K562 (cell line): ENCODE measurements at regions not wholly inside any gene's neighbourhood (a gene's known extent, or its start where the extent isn't known, plus 50 kb on each side); places are given as distances from the start of the nearest gene placed in this dataset.

Experiments used
- ATAC-seq: fragments of 200-7000 bp; cut with Tn5 transposase; 3 replicates; pipeline ENCODE4 v1.9.1; 2020; ENCODE audit warnings: moderate library complexity
- BruUV-seq: library from RNA; stranded (reverse); fragments of 400-500 nt; replicated peaks from 2 replicates; lab custom pipeline; 2021; lab: Mats Ljungman, UMichigan
- CTCF ChIA-PET: fragments of 300-600 bp; formaldehyde crosslinking; extraction: SDS; loops from one replicate; lab custom pipeline; 2021; ENCODE audit warnings: low intra/inter-chr PET ratio; lab: Yijun Ruan, JAX
- POLR2A ChIA-PET: fragments of 300-600, 350-650 bp; sonication (Branson Sonifier 250); formaldehyde crosslinking; extraction: SDS; loops from one replicate; lab custom pipeline; 2021; ENCODE audit warnings: antibody characterized with exemption, inconsistent platforms; lab: Yijun Ruan, JAX
- DNase-seq, 4 experiments: peaks; one replicate each; pipeline versions ENCODE4 v3.0.0 to v3.0.0-alpha.2; 2011 to 2018; ENCODE audit warnings: low spot score in 3 of 4, mixed read lengths in 3 of 4; ENCODE audit errors: extremely low read depth in 1 of 4
- FAIRE-seq: peaks from 2 replicates; lab custom pipeline; 2011; peaks lifted over from hg19 to GRCh38; lab: Jason Lieb, UNC
- H2AFZ ChIP-seq: 2 replicates; pipeline ENCODE4 v1.6.0; 2011; ENCODE audit warnings: low read depth, low read length, control low read depth, inconsistent platforms
- H3K27ac ChIP-seq: fragments of 200-600 bp; 3 replicates; pipeline ENCODE4 v1.8.0; 2011; ENCODE audit warnings: low read depth, mild to moderate bottlenecking, control low read depth, inconsistent platforms, low read length, moderate library complexity, mixed read lengths; ENCODE audit errors: extremely low read depth
- H3K27me3 ChIP-seq, 2 experiments: fragments of 300-600 bp in 1 of 2; 2 replicates in 1 of 2; 3 replicates in 1 of 2; pipeline versions ENCODE4 v1.6.0 to v1.8.0; 2011; ENCODE audit warnings: inconsistent platforms in 2 of 2, low read length in 2 of 2, mild to moderate bottlenecking in 1 of 2, mixed read lengths in 1 of 2, moderate library complexity in 1 of 2; ENCODE audit not compliant: control insufficient read depth in 2 of 2, insufficient read depth in 2 of 2
- H3K36me3 ChIP-seq: fragments of 300-600 bp; 3 replicates; pipeline ENCODE4 v1.8.0; 2011; ENCODE audit warnings: mild to moderate bottlenecking, low read length, inconsistent platforms; ENCODE audit not compliant: control insufficient read depth, insufficient read depth
- H3K4me1 ChIP-seq, 2 experiments: fragments of 200-600 bp in 1 of 2; replicated peaks in 1 of 2; 2 replicates in 1 of 2; 3 replicates in 1 of 2; pipeline versions ENCODE4 v1.5.1 to v1.8.0; 2011; ENCODE audit warnings: inconsistent platforms in 2 of 2, low read length in 2 of 2, mild to moderate bottlenecking in 1 of 2, mixed read lengths in 1 of 2, moderate library complexity in 1 of 2; ENCODE audit not compliant: control insufficient read depth in 2 of 2, insufficient read depth in 2 of 2
- H3K4me2 ChIP-seq: 2 replicates; pipeline ENCODE4 v1.6.1; 2011; ENCODE audit warnings: low read length, control low read depth, inconsistent platforms, mixed read lengths; ENCODE audit not compliant: insufficient read depth
- H3K4me3 ChIP-seq: fragments of 200-600 bp; sonication (generic), shearing (Covaris generic); 2 replicates; pipeline ENCODE4 v1.5.1; 2016; ENCODE audit warnings: control low read depth, inconsistent platforms
- H3K79me2 ChIP-seq: fragments of 200-600 bp; 3 replicates; pipeline ENCODE4 v1.8.0; 2011; ENCODE audit warnings: low read length, inconsistent platforms; ENCODE audit not compliant: control insufficient read depth, insufficient read depth
- H3K9ac ChIP-seq, 2 experiments: 2 replicates each; pipeline versions ENCODE4 v1.6.0 to v1.6.1; 2011; ENCODE audit warnings: low read depth in 2 of 2, low read length in 2 of 2, control low read depth in 1 of 2, inconsistent platforms in 1 of 2, mild to moderate bottlenecking in 1 of 2, mixed read lengths in 1 of 2; ENCODE audit not compliant: insufficient read depth in 1 of 2
- H3K9me1 ChIP-seq: one replicate; pipeline ENCODE4 v1.6.0; 2011; ENCODE audit warnings: inconsistent platforms, mild to moderate bottlenecking, low read length, moderate library complexity; ENCODE audit not compliant: control insufficient read depth, insufficient read depth
- H3K9me3 ChIP-seq: replicated peaks from 2 replicates; pipeline ENCODE4 v1.5.1; 2011; ENCODE audit warnings: low read depth, low read length, inconsistent platforms; ENCODE audit not compliant: control insufficient read depth, insufficient read depth
- H4K20me1 ChIP-seq: replicated peaks from 2 replicates; pipeline ENCODE4 v1.6.1; 2011; ENCODE audit warnings: low read length, inconsistent platforms, mixed read lengths; ENCODE audit not compliant: control insufficient read depth, insufficient read depth
- E2F6 ChIP-seq, 2 experiments: IDR thresholded peaks; 2 replicates each; pipeline ENCODE4 v1.6.1; 2011; ENCODE audit warnings: borderline replicate concordance in 1 of 2, control low read depth in 1 of 2, low read depth in 1 of 2, low read length in 1 of 2, mild to moderate bottlenecking in 1 of 2, mixed read lengths in 1 of 2, moderate library complexity in 1 of 2; ENCODE audit not compliant: insufficient read depth in 1 of 2, insufficient read length in 1 of 2, poor library complexity in 1 of 2, severe bottlenecking in 1 of 2; ENCODE audit errors: extremely low read depth in 1 of 2
- ELF1 ChIP-seq: fragments of 200-800 bp; sonication (Bioruptor generic); IDR thresholded peaks from 2 replicates; pipeline ENCODE4 v1.6.1; 2016; ENCODE audit warnings: missing genetic modification characterization, missing compliant biosample characterization
- HDAC6 ChIP-seq: IDR thresholded peaks from 2 replicates; pipeline ENCODE4 v1.6.1; 2012; ENCODE audit warnings: low read depth, mild to moderate bottlenecking, control low read depth, inconsistent platforms, low read length, moderate library complexity
- HNRNPL ChIP-seq: fragments of 200-400 bp; formaldehyde crosslinking; IDR thresholded peaks from 2 replicates; pipeline ENCODE4 v1.6.1; 2017; ENCODE audit warnings: low read depth, mild to moderate bottlenecking, low read length
- KDM4B ChIP-seq, 2 experiments: fragments of 450-650 bp in 1 of 2; sonication (generic) in 1 of 2; IDR thresholded peaks; 2 replicates each; pipeline ENCODE4 v1.6.1; 2016 to 2017; ENCODE audit warnings: borderline replicate concordance in 2 of 2, antibody characterized with exemption in 1 of 2, low read depth in 1 of 2, mild to moderate bottlenecking in 1 of 2
- KLF16 ChIP-seq: IDR thresholded peaks from 2 replicates; pipeline ENCODE4 v1.6.1; 2016; ENCODE audit warnings: antibody characterized with exemption
- NCOA4 ChIP-seq: fragments of 450-650 bp; IDR thresholded peaks from 2 replicates; pipeline ENCODE4 v1.6.1; 2018; ENCODE audit warnings: mild to moderate bottlenecking; ENCODE audit not compliant: partially characterized antibody
- NR4A1 ChIP-seq, 2 experiments: fragments of 250-450 bp in 1 of 2; fragments of 450-650 bp in 1 of 2; sonication (Bioruptor Pico) in 1 of 2; IDR thresholded peaks; 2 replicates each; pipeline versions ENCODE4 v1.4.0 to v1.6.1; 2016 to 2020; ENCODE audit warnings: mild to moderate bottlenecking in 2 of 2, missing compliant biosample characterization in 1 of 2, missing genetic modification characterization in 1 of 2, moderate library complexity in 1 of 2
- POLR2G ChIP-seq: fragments of 200-400 bp; formaldehyde crosslinking; IDR thresholded peaks from 2 replicates; pipeline ENCODE4 v1.6.1; 2017; ENCODE audit warnings: low read depth, mild to moderate bottlenecking, antibody characterized with exemption, low read length, moderate library complexity
- RAD51 ChIP-seq: fragments of 450-650 bp; IDR thresholded peaks from 2 replicates; pipeline ENCODE4 v1.7.1; 2016; ENCODE audit warnings: low read depth, mild to moderate bottlenecking, borderline replicate concordance
- RBM22 ChIP-seq: fragments of 200-400 bp; formaldehyde crosslinking; IDR thresholded peaks from 2 replicates; pipeline ENCODE4 v1.6.1; 2018; ENCODE audit warnings: low read length, low read depth; ENCODE audit not compliant: poor library complexity, severe bottlenecking
- RNF2 ChIP-seq: sonication (generic); IDR thresholded peaks from 2 replicates; pipeline ENCODE4 v1.6.1; 2016
- TRIM25 ChIP-seq: fragments of 450-650 bp; IDR thresholded peaks from 2 replicates; pipeline ENCODE4 v1.7.0; 2016; ENCODE audit warnings: borderline replicate concordance
- TRIM28 ChIP-seq: fragments of 450-650 bp; IDR thresholded peaks from 2 replicates; pipeline ENCODE4 v1.6.1; 2017
- ZNF175 ChIP-seq: fragments of 200-800 bp; sonication (Bioruptor generic); IDR thresholded peaks from 2 replicates; pipeline ENCODE4 v1.6.1; 2016; ENCODE audit warnings: low read depth, mild to moderate bottlenecking, missing genetic modification characterization, missing compliant biosample characterization
- ZNF395 ChIP-seq: fragments of 200-800 bp; sonication (Bioruptor generic); IDR thresholded peaks from 2 replicates; pipeline ENCODE4 v1.6.1; 2017; ENCODE audit warnings: missing genetic modification characterization, missing compliant biosample characterization
- ZNF764 ChIP-seq: fragments of 250-450 bp; sonication (Bioruptor Pico); IDR thresholded peaks from 2 replicates; pipeline ENCODE4 v1.4.0; 2020; ENCODE audit warnings: low read depth, mild to moderate bottlenecking, moderate library complexity
- WGBS: fragments of 100-300 bp; shearing (Covaris generic); methylation state at CpG from one replicate; pipeline ENCODE4 v1.1.6; 2016; ENCODE audit warnings: low coverage, mixed read lengths; ENCODE audit not compliant: insufficient coverage; ENCODE audit errors: missing lambda C conversion rate; 5-methylcytosine and 5-hydroxymethylcytosine counted together
- in situ Hi-C: fragments of 300-500 bp; cut with MboI; formaldehyde crosslinking; loops from 4 replicates; pipeline ENCODE4 v1.15.0; 2018; ENCODE audit warnings: inconsistent platforms, mixed read lengths
- intact Hi-C: fragments of 100-400 bp; cut with micrococcal nuclease; formaldehyde crosslinking; loops from 2 replicates; pipeline ENCODE4 v1.14.2; 2022

GRCh38 chr2:41626936-41627335, 420.9 kb upstream of the PKDCC start:
- 14% methylated on average over 2 of the region's 2 CpGs for WGBS

More at GRCh38 chr2:41626936-41627335, 420.9 kb upstream of the PKDCC start:
- Histone ChIP-seq H3K9me3 (no peaks in the 10 kb centered on the region), H2AFZ (no peak overlapping the region), H3K9me1 (no peaks in the 10 kb centered on the region), H3K4me3 (no peak overlapping the region), H3K36me3 (no peaks in the 10 kb centered on the region), H3K27ac (no peak overlapping the region), H3K9ac (no peak overlapping the region), H3K4me1 (no peaks in the 10 kb centered on the region), H3K4me2 (no peak overlapping the region), H4K20me1 (no peaks in the 10 kb centered on the region), H3K79me2 (no peaks in the 10 kb centered on the region)
- ATAC-seq (no peak), FAIRE-seq (no peak), DNase-seq (no peak)
- in situ Hi-C loops (no loop called here), intact Hi-C loops (no loop called here)
- POLR2A ChIA-PET, result no interaction called here
- no TSS peak for BruUV-seq
- TF ChIP-seq HNRNPL (no peak), RBM22 (no peak), KLF16 (no peak), ZNF764 (CRISPR knock-in tag) (no peak), NCOA4 (no peak), HDAC6 (no peak), ELF1 (tag) (no peak), E2F6 (IDR thresholded peaks at IDR 0.05; ENCODE audit: borderline replicate concordance in 1 of 2, extremely low read depth in 1 of 2, insufficient read depth in 1 of 2, insufficient read length in 1 of 2, low read depth in 1 of 2, low read length in 1 of 2, poor library complexity in 1 of 2, severe bottlenecking in 1 of 2) (no peak), RAD51 (no peak), TRIM25 (no peak), KDM4B (IDR thresholded peaks at IDR 0.05; ENCODE audit: borderline replicate concordance in 2 of 2, low read depth in 1 of 2) (no peak), NR4A1 (CRISPR knock-in tag; IDR thresholded peaks at IDR 0.05) (no peak), NR4A1 (tag; IDR thresholded peaks at IDR 0.05) (no peak), POLR2G (no peak), ZNF395 (CRISPR knock-in tag) (no peak), RNF2 (no peak), ZNF175 (no peak), TRIM28 (no peak)
- TF ChIP-seq, all 486 proteins: peak for 0
- CTCF ChIA-PET, result no interaction called here
- no peaks in the 10 kb centered on the region for H3K27me3 ChIP-seq
